DND-41 (cell line): ENCODE measurements at regions not wholly inside any gene's neighbourhood (a gene's known extent, or its start where the extent isn't known, plus 50 kb on each side); places are given as distances from the start of the nearest gene placed in this dataset.

Experiments
- ATAC-seq: fragments of 200-7000 bp; cut with Tn5 transposase; 3 replicates; pipeline ENCODE4 v1.9.1; 2021; ENCODE audit warnings: low read depth; ENCODE audit not compliant: insufficient read depth
- DNase-seq: peaks from one replicate; pipeline ENCODE4 v3.0.0-alpha.2; 2020
- H2AFZ ChIP-seq: 2 replicates; pipeline ENCODE4 v1.6.0; 2012; ENCODE audit warnings: low read depth, low read length
- H3K27ac ChIP-seq: 2 replicates; pipeline ENCODE4 v1.5.1; 2012; ENCODE audit warnings: low read length, inconsistent platforms
- H3K27me3 ChIP-seq: fragments of 200-600 bp; sonication (generic); 2 replicates; pipeline ENCODE4 v1.6.0; 2012; ENCODE audit warnings: low read length, mild to moderate bottlenecking, inconsistent platforms; ENCODE audit not compliant: insufficient read depth, poor library complexity
- H3K36me3 ChIP-seq: 2 replicates; pipeline ENCODE4 v1.5.1; 2012; ENCODE audit warnings: low read length, inconsistent platforms; ENCODE audit not compliant: insufficient read depth
- H3K4me1 ChIP-seq: 2 replicates; pipeline ENCODE4 v1.5.1; 2012; ENCODE audit warnings: mild to moderate bottlenecking, low read length; ENCODE audit not compliant: insufficient read depth
- H3K4me2 ChIP-seq: 2 replicates; pipeline ENCODE4 v1.6.0; 2012; ENCODE audit warnings: mild to moderate bottlenecking, moderate library complexity, low read length, inconsistent platforms; ENCODE audit not compliant: insufficient read depth
- H3K4me3 ChIP-seq, 2 experiments: fragments of 200-600 bp in 1 of 2; shearing (Covaris generic) in 1 of 2; 2 replicates each; pipeline ENCODE4 v1.5.1; 2012 to 2016; ENCODE audit warnings: inconsistent platforms in 2 of 2, low read length in 2 of 2, mild to moderate bottlenecking in 2 of 2, low read depth in 1 of 2, moderate library complexity in 1 of 2
- H3K79me2 ChIP-seq: 2 replicates; pipeline ENCODE4 v1.6.0; 2012; ENCODE audit warnings: low read length, inconsistent platforms; ENCODE audit not compliant: insufficient read depth
- H3K9ac ChIP-seq: 2 replicates; pipeline ENCODE4 v1.6.0; 2012; ENCODE audit warnings: low read depth, mild to moderate bottlenecking, inconsistent platforms, low read length, moderate library complexity
- H3K9me3 ChIP-seq: 2 replicates; pipeline ENCODE4 v1.5.1; 2012; ENCODE audit warnings: low read length, moderate library complexity, mild to moderate bottlenecking, inconsistent platforms; ENCODE audit not compliant: insufficient read depth, severe bottlenecking
- H4K20me1 ChIP-seq: 2 replicates; pipeline ENCODE4 v1.6.0; 2012; ENCODE audit warnings: low read length; ENCODE audit not compliant: insufficient read depth
- EZH2 ChIP-seq: IDR thresholded peaks from 3 replicates; pipeline ENCODE4 v1.6.1; 2012; ENCODE audit warnings: borderline replicate concordance, low read depth, mild to moderate bottlenecking, moderate library complexity, low read length, inconsistent platforms; ENCODE audit not compliant: severe bottlenecking
- TF ChIP-seq, protein P1 (sequence below): IDR thresholded peaks from 2 replicates; pipeline ENCODE4 v1.5.1; 2012; ENCODE audit warnings: borderline replicate concordance, low read length, moderate library complexity, mild to moderate bottlenecking; ENCODE audit not compliant: poor library complexity, severe bottlenecking; ENCODE audit errors: extremely low read depth

DNA sequence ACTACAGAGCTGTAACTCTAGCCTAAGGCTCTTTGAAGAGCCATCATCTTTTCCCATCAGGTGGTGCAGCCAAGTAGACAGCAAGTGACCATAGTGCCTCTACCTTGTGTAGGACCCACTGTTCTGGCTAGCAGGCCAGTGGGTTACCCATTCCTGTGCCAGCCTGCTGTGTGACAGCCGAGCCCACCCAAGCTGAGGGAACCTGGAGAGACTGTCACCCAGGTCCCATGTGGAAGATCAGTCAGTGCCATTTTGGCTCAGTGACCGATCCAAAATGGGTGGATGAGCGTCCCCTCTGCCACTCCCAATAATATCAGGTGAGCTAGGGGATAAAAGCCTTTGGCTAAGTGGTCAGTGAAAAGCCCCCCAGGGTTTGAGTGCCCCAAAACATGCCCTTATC lies 417.9 kb downstream of the MATN1 start:
- H3K4me2 ChIP-seq, result no peak overlapping the region
- no peaks in the 10 kb centered on the region for H3K27me3 ChIP-seq
- no peaks in the 10 kb centered on the region for H3K4me1 ChIP-seq
- H3K9me3 ChIP-seq, result no peaks in the 10 kb centered on the region
- no peak overlapping the region for H2AFZ ChIP-seq
- no peak for DNase-seq
- H3K36me3 ChIP-seq, result no peaks in the 10 kb centered on the region
- H3K79me2 ChIP-seq, result no peaks in the 10 kb centered on the region
- H3K9ac ChIP-seq, result no peak overlapping the region
- no peak for TF ChIP-seq EZH2
- TF ChIP-seq, protein P1, sequence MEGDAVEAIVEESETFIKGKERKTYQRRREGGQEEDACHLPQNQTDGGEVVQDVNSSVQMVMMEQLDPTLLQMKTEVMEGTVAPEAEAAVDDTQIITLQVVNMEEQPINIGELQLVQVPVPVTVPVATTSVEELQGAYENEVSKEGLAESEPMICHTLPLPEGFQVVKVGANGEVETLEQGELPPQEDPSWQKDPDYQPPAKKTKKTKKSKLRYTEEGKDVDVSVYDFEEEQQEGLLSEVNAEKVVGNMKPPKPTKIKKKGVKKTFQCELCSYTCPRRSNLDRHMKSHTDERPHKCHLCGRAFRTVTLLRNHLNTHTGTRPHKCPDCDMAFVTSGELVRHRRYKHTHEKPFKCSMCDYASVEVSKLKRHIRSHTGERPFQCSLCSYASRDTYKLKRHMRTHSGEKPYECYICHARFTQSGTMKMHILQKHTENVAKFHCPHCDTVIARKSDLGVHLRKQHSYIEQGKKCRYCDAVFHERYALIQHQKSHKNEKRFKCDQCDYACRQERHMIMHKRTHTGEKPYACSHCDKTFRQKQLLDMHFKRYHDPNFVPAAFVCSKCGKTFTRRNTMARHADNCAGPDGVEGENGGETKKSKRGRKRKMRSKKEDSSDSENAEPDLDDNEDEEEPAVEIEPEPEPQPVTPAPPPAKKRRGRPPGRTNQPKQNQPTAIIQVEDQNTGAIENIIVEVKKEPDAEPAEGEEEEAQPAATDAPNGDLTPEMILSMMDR, result no peak
- ATAC-seq, result no peak
- no peaks in the 10 kb centered on the region for H4K20me1 ChIP-seq
- no peak overlapping the region for H3K4me3 ChIP-seq
- H3K27ac ChIP-seq, result no peak overlapping the region

DNA sequence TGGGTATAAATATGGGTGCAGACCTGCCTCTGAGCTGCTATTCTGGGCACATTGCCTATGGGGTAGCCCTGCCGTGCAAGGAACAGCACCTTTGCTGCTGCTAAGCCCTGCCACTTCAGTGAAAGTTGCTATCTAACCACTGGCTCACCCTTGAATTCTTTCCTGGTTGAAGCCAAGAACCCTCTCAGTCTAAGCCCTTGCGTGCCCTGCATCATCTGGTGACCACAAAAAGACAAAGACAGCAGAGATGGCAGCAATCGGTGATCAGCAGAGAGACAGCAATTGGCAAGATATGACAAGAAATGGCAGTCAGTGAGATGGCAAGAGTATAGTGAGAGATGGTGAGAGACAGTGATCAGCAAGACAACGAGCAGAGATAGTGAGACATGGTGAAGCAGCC lies 418.3 kb downstream of the MATN1 start:
- no peak for DNase-seq

GRCh38 chr1:30304080-30304479 lies 419.3 kb downstream of the MATN1 start:
- Histone ChIP-seq H3K9me3 (no peaks in the 10 kb centered on the region), H3K4me1 (no peaks in the 10 kb centered on the region), H3K4me3 (no peak overlapping the region), H3K27me3 (no peaks in the 10 kb centered on the region), H4K20me1 (no peaks in the 10 kb centered on the region), H3K79me2 (no peaks in the 10 kb centered on the region), H3K4me2 (no peak overlapping the region), H3K9ac (no peak overlapping the region), H3K36me3 (no peaks in the 10 kb centered on the region), H3K27ac (no peak overlapping the region), H2AFZ (no peak overlapping the region)
- TF ChIP-seq, protein P1, result no peak
- no peak for TF ChIP-seq EZH2
- DNase-seq (no peak), ATAC-seq (no peak)

More for the DNA sequence above, 418.3 kb downstream of the MATN1 start:
- H3K27me3 ChIP-seq, result no peaks in the 10 kb centered on the region
- no peak overlapping the region for H3K27ac ChIP-seq
- no peak for ATAC-seq
- H3K4me1 ChIP-seq, result no peaks in the 10 kb centered on the region
- no peak overlapping the region for H3K9ac ChIP-seq
- no peak overlapping the region for H2AFZ ChIP-seq
- H3K4me2 ChIP-seq, result no peak overlapping the region
- H3K79me2 ChIP-seq, result no peaks in the 10 kb centered on the region
- no peaks in the 10 kb centered on the region for H3K9me3 ChIP-seq
- H3K4me3 ChIP-seq, result no peak overlapping the region
- no peak for TF ChIP-seq EZH2
- H4K20me1 ChIP-seq, result no peaks in the 10 kb centered on the region
- H3K36me3 ChIP-seq, result no peaks in the 10 kb centered on the region

DNA sequence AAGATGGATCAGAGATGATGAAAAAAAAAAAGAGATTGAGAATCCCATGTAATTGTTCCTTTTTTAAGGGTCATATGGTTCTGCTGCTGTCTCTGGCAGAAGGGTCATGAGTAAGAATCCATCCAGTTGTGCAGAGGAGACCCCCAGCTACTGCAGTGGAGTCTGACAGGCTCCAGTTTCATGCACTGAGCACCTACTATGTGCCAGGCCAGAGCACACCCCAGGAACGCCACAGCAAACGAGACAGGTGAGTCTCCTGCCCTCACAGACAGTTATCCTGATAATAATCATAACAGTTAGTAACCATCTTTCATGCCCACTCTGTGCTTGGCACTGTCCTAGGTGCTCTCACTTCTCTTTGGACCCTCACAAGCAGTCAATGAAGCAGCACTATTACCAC lies 420.0 kb downstream of the MATN1 start:
- Histone ChIP-seq H3K4me1 (no peaks in the 10 kb centered on the region), H3K4me2 (no peak overlapping the region), H3K9me3 (no peaks in the 10 kb centered on the region), H3K4me3 (no peak overlapping the region), H3K79me2 (no peaks in the 10 kb centered on the region), H3K27me3 (no peaks in the 10 kb centered on the region), H2AFZ (no peak overlapping the region), H3K36me3 (no peaks in the 10 kb centered on the region), H3K27ac (no peak overlapping the region), H3K9ac (no peak overlapping the region), H4K20me1 (no peaks in the 10 kb centered on the region)
- DNase-seq (no peak), ATAC-seq (no peak)
- TF ChIP-seq, protein P1, result no peak
- no peak for TF ChIP-seq EZH2
